OCI-LY7 (cell line): ENCODE measurements at regions not wholly inside any gene's neighbourhood (a gene's known extent, or its start where the extent isn't known, plus 50 kb on each side); places are given as distances from the start of the nearest gene placed in this dataset.

Experiments
- BruUV-seq: library from RNA; stranded (reverse); fragments of 400-500 nt; replicated peaks from 2 replicates; lab custom pipeline; 2021; lab: Mats Ljungman, UMichigan
- CTCF ChIA-PET: fragments of 300-600 bp; sonication (Branson Sonifier 250); formaldehyde crosslinking; loops from one replicate; lab custom pipeline; 2022; ENCODE audit warnings: antibody characterized with exemption; ENCODE audit not compliant: unreplicated experiment; lab: Charles Lee
- POLR2A ChIA-PET: fragments of 300-600 bp; sonication (Branson Sonifier 250); formaldehyde crosslinking; loops from one replicate; lab custom pipeline; 2022; ENCODE audit warnings: antibody characterized with exemption; lab: Charles Lee
- DNase-seq: peaks from one replicate; pipeline ENCODE4 v3.0.0-alpha.2; 2015; ENCODE audit warnings: low spot score
- H2AFZ ChIP-seq: fragments of 200-600 bp; sonication (generic), shearing (Covaris generic); 2 replicates; pipeline ENCODE4 v1.6.1; 2014; ENCODE audit warnings: mild to moderate bottlenecking, antibody characterized with exemption, low read length, moderate library complexity
- H3K27ac ChIP-seq: fragments of 200-600 bp; sonication (generic); 2 replicates; pipeline ENCODE4 v1.5.1; 2014; ENCODE audit warnings: mixed run types, low read depth, mild to moderate bottlenecking, moderate library complexity, low read length, inconsistent platforms; ENCODE audit not compliant: poor library complexity, severe bottlenecking
- H3K36me3 ChIP-seq: fragments of 200-600 bp; sonication (generic); 2 replicates; pipeline ENCODE4 v1.6.1; 2014; ENCODE audit warnings: mild to moderate bottlenecking, antibody characterized with exemption, low read length, moderate library complexity, mixed read lengths; ENCODE audit not compliant: insufficient read depth
- H3K4me1 ChIP-seq: fragments of 200-600 bp; sonication (generic); 2 replicates; pipeline ENCODE4 v1.5.1; 2014; ENCODE audit warnings: mild to moderate bottlenecking, low read length; ENCODE audit not compliant: insufficient read depth, poor library complexity, severe bottlenecking
- H3K4me2 ChIP-seq: fragments of 200-600 bp; sonication (generic); 2 replicates; pipeline ENCODE4 v1.6.1; 2014; ENCODE audit warnings: mild to moderate bottlenecking, low read length
- H3K4me3 ChIP-seq: fragments of 200-600 bp; sonication (generic); 2 replicates; pipeline ENCODE4 v1.5.1; 2014; ENCODE audit warnings: mild to moderate bottlenecking, low read depth, low read length; ENCODE audit not compliant: poor library complexity, severe bottlenecking
- H3K79me2 ChIP-seq: fragments of 200-600 bp; sonication (generic); 2 replicates; pipeline ENCODE4 v1.6.1; 2016; ENCODE audit warnings: low read depth, mild to moderate bottlenecking, low read length, moderate library complexity, mixed read lengths; ENCODE audit not compliant: insufficient read depth
- H3K9me2 ChIP-seq: fragments of 200-600 bp; sonication (generic); 2 replicates; pipeline ENCODE4 v1.6.1; 2016; ENCODE audit warnings: mild to moderate bottlenecking, low read length, mixed read lengths; ENCODE audit not compliant: insufficient read depth
- H3K9me3 ChIP-seq: fragments of 200-600 bp; sonication (generic); 2 replicates; pipeline ENCODE4 v1.6.1; 2014; ENCODE audit warnings: mild to moderate bottlenecking, mixed run types, low read length, mixed read lengths
- H4K20me1 ChIP-seq: fragments of 200-600 bp; sonication (generic); 2 replicates; pipeline ENCODE4 v1.6.1; 2014; ENCODE audit warnings: mild to moderate bottlenecking, antibody characterized with exemption, low read length, moderate library complexity, mixed read lengths; ENCODE audit not compliant: insufficient read depth
- EZH2phosphoT487 ChIP-seq: fragments of 200-600 bp; sonication (generic); IDR thresholded peaks from 2 replicates; pipeline ENCODE4 v1.6.1; 2018; ENCODE audit warnings: low read depth, borderline replicate concordance, mild to moderate bottlenecking, mixed run types, antibody characterized with exemption, low read length, moderate library complexity, mixed read lengths
- intact Hi-C: fragments of 100-400 bp; cut with micrococcal nuclease; formaldehyde crosslinking; loops from one replicate; pipeline ENCODE4 v1.10.0; 2022; ENCODE audit not compliant: unreplicated experiment
- TF ChIP-seq, protein P1 (sequence below): fragments of 200-600 bp; sonication (generic); conservative IDR thresholded peaks from 2 replicates; pipeline ENCODE4 v1.5.1; 2014; ENCODE audit warnings: mild to moderate bottlenecking, antibody characterized with exemption, low read length, moderate library complexity, mixed read lengths

DNA sequence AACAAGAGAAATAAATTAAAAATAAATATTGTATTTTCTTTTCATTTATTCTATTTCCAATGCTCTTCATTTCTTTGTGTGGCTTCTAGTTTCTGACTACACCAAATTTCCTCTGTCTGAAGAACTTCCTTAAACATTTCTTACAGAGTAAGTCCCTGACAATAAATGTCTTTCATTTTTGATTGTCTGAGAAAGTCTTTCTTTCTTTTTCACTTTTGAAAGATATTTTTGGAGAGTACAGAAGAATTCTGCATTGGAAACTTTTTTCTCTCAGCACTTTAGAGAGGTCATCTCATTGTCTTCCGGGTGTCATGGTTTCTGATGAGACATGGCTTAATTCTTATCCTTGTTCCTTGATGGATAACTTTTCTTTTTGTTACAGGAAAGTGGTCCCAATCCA is 119.6 kb downstream of the MOBP start:
- TF ChIP-seq, protein P1, sequence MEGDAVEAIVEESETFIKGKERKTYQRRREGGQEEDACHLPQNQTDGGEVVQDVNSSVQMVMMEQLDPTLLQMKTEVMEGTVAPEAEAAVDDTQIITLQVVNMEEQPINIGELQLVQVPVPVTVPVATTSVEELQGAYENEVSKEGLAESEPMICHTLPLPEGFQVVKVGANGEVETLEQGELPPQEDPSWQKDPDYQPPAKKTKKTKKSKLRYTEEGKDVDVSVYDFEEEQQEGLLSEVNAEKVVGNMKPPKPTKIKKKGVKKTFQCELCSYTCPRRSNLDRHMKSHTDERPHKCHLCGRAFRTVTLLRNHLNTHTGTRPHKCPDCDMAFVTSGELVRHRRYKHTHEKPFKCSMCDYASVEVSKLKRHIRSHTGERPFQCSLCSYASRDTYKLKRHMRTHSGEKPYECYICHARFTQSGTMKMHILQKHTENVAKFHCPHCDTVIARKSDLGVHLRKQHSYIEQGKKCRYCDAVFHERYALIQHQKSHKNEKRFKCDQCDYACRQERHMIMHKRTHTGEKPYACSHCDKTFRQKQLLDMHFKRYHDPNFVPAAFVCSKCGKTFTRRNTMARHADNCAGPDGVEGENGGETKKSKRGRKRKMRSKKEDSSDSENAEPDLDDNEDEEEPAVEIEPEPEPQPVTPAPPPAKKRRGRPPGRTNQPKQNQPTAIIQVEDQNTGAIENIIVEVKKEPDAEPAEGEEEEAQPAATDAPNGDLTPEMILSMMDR, result no peak
- TF ChIP-seq EZH2phosphoT487, result no peak
- no peak for DNase-seq
- H3K79me2 ChIP-seq, result no peaks in the 10 kb centered on the region
- H3K27ac ChIP-seq, result no peak overlapping the region
- no peak overlapping the region for H2AFZ ChIP-seq
- no peak overlapping the region for H3K4me2 ChIP-seq
- H3K36me3 ChIP-seq, result no peaks in the 10 kb centered on the region
- H3K4me1 ChIP-seq, result no peaks in the 10 kb centered on the region
- no peak overlapping the region for H3K4me3 ChIP-seq
- no TSS peak for BruUV-seq
- H3K9me3 ChIP-seq, result no peaks in the 10 kb centered on the region
- no peaks in the 10 kb centered on the region for H4K20me1 ChIP-seq
- intact Hi-C loops, result no loop called here
- ChIA-PET CTCF (no interaction called here), POLR2A (no interaction called here)
- no peaks in the 10 kb centered on the region for H3K9me2 ChIP-seq

DNA sequence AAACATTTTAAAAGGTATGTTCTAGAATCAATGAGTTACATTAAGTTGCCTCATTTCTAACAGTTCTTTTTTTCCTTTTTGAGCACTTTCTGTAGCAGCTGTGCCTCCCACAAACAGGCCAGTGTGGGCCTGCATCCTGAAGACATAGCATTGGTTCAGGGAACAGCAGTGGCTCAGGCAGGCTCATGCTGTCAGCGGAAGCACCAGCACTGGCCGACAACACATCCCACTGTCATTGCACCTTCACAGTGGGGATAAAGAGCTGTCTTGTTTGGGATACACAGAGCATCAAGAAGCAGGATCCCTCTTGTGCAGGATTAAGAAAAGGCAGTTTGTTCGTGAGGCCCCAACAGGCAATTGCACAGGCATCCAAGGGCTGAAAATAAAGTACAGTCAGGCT is 123.3 kb downstream of the MOBP start:
- Histone ChIP-seq H3K9me3 (no peaks in the 10 kb centered on the region), H3K4me3 (no peak overlapping the region), H4K20me1 (no peaks in the 10 kb centered on the region), H3K4me1 (no peaks in the 10 kb centered on the region), H3K36me3 (no peaks in the 10 kb centered on the region), H3K27ac (no peak overlapping the region), H3K9me2 (no peaks in the 10 kb centered on the region), H3K4me2 (no peak overlapping the region), H3K79me2 (no peaks in the 10 kb centered on the region), H2AFZ (no peak overlapping the region)
- intact Hi-C loops, result no loop called here
- TF ChIP-seq, protein P1, result no peak
- TF ChIP-seq EZH2phosphoT487, result no peak
- ChIA-PET POLR2A (no interaction called here), CTCF (no interaction called here)
- no TSS peak for BruUV-seq
- DNase-seq, result no peak

DNA sequence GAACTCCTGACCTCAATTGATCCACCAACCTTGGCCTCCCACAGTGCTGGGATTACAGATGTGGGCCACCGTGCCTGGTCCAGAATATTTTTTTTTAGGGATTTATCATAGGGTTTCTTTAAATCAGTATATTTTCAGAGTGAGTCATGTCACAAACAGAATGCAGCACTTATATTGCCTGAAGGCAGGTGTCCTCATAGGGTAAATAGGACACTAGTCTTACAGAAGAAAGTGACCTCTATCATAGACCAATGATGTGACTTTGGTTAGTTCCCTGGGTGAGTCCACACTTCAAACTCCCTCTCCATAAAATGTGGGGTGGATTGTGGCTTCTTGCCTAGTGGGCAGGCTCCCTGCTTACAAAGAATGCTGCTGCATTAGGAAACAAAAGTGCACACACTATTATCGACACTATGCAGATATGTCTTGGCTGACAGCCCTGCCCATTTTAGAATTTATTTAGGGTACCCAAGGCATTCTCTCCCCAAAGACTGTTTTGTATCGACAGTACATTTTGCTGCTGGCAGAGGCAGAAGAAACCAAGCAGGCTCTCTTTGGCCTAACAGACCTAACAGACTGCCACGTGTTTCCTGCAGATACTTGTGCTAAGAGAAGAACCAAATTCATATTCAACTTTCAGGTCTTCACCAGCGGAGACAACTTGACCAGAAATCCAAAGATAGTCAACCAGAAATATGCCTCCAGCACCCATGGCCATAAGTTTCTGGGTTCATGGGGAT is 125.0 kb downstream of the MOBP start:
- Histone ChIP-seq H4K20me1 (no peaks in the 10 kb centered on the region), H3K36me3 (no peaks in the 10 kb centered on the region), H3K27ac (no peak overlapping the region), H3K4me1 (no peaks in the 10 kb centered on the region), H3K79me2 (no peaks in the 10 kb centered on the region), H3K9me3 (no peaks in the 10 kb centered on the region), H3K4me3 (no peak overlapping the region), H3K9me2 (no peaks in the 10 kb centered on the region), H3K4me2 (no peak overlapping the region), H2AFZ (no peak overlapping the region)
- ChIA-PET CTCF (no interaction called here), POLR2A (interaction anchor here (0.6 kb wide), 1 partner anchor 20 kb away, joined by 5 read pairs; no protein-coding TSS in a partner anchor)
- DNase-seq, result no peak
- BruUV-seq, result no TSS peak
- TF ChIP-seq, protein P1, result no peak
- no peak for TF ChIP-seq EZH2phosphoT487
- intact Hi-C loops, result no loop called here
